CD4-positive, alpha-beta T cell treated with Interleukin-4 for 1 hour (primary cell): ENCODE measurements at regions not wholly inside any gene's neighbourhood (a gene's known extent, or its start where the extent isn't known, plus 50 kb on each side); places are given as distances from the start of the nearest gene placed in this dataset.
"Not testable (repeated sequence)": the region's sequence is repeated elsewhere in the genome, so short reads cannot be mapped to it uniquely, and the experiment has no call there.

Experiments
- DNase-seq, 2 donors: peaks; one replicate each; pipeline ENCODE4 v3.0.0-alpha.2; 2020 to 2022

DNA sequence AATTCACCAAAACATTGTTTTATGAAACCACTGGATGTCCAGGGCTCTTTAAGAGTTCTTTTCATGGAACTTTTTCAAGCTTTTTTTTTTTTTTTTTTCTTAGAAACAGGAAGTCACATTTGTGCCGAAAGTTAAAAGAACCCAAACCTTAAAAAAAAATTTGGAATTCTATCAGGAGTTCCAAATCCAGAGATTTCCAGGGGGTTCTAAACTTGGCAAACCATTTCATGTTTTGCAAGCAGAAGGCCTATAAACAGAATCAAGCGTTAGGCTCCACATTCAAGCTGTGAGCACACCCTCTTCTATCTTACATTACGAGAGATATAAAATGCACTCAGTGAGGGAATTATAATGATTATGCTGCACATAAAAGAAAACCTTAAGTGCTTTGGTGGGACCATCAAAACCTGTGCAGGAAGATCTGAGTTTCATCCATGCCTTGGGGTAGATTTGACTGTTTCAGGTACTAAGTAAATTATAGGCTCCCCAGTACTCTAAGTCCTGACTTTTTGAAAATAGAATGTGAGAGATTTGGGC lies 154.8 kb upstream of the FAR2 start:
- DNase-seq, result no peak

DNA sequence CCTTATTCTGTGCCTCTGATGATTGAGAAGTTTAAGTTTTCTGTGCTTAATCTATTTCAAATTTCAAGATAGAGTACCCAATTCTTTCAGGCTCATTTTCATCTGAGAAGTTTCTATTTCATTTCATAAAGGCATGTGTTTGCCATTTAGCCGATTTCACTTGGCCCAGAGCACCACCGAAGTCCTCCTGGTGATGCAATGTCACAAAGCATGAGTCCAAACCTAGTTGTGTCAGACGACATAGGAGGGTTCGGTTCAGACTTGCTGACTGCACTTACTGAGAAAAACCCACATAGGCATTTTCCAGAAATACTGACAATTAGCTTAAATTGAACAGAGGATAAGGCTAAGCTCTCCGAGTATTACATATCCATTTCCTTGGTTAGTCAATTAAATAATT lies 152.4 kb upstream of the FAR2 start:
- no peak for DNase-seq

DNA sequence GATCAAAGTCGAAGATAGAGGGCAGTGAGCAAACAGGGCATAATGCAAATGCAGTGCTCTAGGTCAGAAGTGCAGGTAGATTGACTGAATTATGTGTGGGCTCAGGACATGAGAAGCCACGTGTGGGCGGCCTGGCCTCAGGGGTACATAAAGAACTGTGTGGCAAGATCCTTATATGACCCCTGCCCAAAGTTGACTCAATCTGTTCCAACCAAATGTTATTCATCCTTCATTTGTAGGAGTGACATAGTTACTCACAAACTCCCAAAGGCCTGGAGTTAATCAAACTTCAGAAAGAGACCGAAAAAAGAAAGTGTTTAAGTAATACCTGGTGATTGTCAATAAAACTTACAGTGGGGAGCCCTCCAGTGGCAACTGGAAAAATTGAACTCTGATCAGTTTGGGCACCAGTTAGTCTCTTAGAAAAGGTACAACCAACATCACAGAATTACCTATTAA lies 150.4 kb upstream of the FAR2 start:
- no peak for DNase-seq

DNA sequence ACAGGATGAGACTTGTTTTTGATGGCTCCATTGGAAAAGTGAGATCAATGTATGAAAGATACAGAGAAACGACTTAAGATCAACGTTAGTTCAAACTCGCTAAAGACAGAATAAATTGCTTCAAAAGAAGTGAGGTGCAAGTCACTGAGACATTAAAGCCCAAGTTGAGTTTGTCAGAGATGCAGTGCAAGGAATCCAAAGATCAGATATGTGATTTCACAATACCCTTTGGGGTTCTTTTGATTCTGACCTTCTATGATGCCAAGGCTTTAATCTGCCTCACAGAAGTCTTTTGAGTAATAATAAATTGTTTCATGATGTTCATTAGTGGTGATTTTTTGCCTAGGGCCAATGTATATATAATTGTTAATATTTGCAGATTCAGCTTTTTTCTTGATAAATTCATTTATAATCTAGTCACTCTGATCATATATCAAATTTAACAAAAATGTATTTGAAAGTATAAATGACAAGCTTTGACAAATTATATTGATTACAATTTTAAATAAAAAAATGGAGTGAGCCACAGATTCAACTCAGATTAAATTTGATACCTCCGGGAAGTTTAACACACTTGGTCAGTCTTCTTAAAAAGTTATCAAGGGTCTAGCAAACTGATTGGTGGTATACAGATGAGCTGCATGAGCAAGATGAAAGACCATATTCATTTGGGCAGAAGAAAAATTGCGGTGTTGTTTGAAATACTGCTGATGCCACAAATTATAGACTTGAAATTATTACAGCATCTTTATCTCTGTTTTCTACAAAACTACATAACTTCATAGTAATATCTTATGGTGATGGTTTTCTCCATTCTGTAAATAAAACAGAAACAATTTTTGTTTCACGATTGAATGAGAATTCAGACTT lies 144.8 kb upstream of the FAR2 start:
- DNase-seq, result no peak

DNA sequence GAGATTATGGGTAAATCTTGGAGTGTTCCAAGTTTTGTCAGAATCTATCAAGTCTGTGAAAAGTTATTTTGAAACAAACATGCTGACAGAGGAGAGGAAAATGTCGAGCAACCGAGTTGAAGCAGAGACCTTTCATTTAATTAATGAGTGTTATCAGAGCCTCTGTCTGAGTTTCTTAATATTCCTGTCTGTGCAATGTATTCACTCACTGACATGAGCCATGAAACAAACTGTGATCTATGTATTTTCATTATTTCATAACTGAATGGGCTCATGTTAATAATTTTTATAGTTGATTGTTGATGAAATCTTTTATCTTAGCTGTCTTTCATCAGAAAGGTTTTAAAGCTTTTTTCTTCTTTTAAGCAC lies 144.2 kb upstream of the FAR2 start:
- no peak for DNase-seq

DNA sequence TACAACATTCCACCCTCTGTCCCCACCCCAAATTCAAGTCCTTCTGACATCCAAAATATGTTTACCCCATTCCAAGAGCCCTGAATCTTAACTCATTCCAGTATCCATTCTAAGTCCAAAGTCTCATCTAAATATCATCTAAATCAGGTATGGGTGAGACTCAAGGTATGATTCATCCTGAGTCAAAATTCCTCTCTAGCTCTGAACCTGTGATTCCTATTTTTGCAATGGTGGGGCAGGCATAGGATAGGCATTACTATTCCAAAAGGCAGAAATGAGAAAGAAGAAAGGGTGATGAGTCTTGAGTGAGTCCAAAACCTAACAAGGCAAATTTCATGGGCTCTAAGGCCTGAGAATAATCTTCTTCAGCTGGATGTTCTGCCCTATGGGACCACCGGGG lies 140.3 kb upstream of the FAR2 start:
- no peak for DNase-seq

DNA sequence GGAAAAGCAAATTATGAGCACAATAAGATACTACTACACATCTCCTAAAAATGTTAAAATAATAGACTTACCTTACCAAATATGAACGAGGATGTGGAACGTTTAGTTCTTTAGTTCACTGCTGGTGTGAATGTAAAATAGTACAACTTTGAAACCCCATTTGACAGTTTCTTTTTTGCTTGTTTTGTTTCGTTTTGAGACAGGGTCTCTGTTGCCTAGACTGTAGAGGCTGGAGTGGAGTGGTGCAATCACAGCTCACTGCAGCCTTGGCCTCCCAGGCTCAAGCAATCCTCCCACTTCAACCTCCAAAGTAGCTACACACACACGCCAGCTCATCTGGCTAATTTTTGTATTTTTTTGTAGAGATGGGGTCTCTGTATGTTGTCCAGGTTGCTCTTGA lies 136.4 kb upstream of the FAR2 start:
- no peak for DNase-seq

DNA sequence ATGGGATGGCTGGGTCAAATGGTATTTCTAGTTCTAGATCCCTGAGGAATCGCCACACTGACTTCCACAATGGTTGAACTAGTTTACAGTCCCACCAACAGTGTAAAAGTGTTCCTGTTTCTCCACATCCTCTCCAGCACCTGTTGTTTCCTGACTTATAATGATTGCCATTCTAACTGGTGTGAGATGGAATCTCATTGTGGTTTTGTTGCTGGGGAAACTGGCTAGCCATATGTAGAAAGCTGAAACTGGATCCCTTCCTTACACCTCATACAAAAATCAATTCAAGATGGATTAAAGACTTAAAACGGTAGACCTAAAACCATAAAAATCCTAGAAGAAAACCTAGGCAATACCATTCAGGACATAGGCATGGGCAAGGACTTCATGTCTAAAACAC lies 131.5 kb upstream of the FAR2 start:
- not testable (repeated sequence) for DNase-seq

DNA sequence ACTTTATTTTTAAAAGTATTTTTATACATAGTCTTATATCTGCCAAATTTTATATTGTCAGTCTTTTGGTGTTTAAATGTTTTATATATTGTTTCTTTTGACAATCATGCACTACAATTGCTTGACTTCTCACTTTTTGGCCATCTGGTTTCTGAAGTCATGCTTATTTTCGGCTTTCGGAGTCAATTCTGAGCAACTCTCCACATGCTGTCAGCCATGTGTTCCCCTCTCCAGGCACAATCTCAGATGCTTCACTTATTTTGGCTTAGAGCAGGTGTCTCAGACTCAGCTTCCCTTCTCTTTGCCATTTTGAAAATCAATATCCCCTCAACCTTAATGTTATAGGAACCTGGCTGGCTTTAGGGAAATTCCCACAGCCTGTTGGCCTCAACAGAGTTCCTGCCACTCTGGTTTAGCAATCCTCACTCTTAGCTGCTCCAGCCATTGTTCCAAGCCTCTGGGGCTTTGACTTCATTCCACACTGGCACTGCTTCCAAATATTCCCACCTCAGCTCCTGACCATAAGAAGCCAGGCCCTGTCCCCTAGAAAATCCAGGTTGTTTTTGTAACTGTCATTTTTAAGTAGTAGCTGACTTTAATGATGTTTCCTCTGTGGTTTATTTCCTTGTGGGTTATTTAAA lies 125.5 kb upstream of the FAR2 start:
- no peak for DNase-seq

DNA sequence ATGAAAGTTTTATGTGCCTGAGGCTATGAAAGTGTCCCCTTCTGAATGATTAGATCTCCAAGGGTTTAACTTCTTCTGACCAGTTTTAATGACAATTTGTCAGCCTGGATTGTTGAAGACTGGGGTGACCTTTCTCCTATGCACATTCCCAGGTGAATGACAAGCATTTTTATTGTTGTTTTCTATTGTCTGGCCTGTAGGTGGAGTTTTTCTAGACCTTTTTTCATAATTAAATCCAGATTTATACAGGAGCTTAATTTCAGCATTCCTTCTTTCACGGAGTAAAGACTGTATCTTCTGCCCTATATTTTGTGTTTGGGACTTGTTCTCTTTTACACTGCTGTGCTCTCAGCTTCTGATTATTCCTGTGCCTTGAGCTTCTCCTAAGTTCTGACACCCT lies 125.0 kb upstream of the FAR2 start:
- DNase-seq, result no peak

DNA sequence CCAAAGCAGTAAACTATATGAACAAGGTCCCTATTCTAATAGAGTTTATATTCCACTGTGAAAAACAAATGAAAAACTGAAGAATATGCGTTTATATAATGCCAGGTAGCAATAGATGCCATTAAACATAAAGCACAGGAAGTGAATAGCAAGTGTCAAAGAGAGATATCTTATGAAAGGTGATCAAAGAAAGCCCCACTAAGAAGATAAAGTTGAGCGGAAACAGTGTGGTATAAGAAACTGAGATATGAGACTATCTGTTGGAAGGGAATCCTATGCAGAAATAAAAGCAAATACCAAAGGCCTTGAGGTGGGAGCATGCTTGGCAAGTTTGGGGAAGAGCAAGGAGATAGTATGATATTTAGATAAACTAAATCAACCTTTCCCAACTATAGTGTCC lies 123.1 kb upstream of the FAR2 start:
- no peak for DNase-seq

DNA sequence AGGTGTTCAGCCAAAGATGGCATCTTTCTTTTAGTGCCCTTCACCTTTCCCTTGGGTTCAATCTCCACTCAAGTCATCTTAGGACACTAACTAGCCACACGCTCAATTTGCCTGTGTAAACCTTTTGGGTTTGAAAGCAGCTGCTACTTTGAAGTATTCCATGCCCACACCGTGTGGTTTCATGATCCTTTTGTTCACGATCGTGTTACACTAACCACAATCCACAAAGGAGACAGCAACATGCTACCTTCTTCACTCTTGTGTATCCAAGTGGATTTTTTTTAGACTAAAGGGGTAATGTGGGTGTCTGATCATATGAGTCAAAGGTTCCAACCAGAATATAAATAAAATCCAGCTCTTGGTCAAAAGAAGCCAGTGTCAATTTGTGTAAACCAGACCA lies 122.7 kb upstream of the FAR2 start:
- DNase-seq, result no peak

DNA sequence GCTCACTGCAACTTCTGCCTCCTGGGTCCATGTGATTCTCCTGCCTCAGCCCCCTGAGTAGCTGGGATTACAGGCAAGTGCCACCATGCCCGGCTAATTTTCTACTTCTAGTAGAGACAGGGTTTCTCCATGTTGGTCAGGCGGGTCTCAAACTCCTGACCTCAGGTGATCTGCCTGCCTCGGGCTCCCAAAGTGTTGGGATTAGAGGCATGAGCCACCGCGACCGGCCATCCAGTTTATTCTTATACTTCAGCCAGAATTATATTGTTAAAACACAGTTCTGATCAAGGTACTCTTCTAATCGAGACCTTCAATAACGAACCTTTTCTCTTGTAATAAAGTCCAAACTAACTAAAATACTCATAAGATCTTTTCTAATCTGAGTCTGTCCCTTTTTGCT lies 119.6 kb upstream of the FAR2 start:
- DNase-seq, result not testable (repeated sequence)

DNA sequence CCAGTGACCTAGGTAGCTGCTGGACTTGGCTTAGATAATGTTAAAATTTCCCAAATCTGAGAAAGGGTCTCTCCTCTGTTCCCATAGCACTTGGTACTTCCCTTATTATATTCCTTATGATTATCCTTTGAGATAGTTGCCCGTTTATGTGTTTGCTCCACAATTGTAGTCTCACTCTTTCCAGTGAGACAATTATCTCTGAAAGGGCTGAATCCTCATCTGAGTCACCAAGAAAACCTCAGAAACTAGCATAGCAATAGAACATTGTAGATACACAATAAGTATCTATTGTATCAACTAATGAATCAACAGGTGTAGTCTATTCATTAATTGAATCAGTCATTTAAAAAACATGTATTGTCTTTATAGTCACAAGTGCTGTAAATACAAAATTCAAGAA lies 119.1 kb upstream of the FAR2 start:
- no peak for DNase-seq

DNA sequence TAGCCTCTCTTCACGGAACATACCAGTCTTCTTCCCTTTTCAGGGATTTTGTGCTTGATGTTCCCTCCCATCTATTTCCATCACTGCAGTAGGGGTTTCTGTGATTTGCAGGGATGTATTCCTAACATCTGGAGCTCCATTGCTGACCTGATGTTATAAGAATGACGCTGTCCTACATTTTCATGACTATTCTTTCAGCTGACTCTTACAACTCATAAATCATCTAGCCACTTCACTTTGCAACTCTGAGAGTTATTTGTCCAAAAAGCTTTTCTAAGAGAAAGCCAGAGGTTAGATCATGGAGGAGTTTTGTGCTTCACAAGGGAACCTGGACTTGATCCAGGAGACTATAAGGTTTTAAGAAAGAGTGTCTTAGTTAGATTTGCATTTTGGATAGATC lies 116.6 kb upstream of the FAR2 start:
- no peak for DNase-seq

DNA sequence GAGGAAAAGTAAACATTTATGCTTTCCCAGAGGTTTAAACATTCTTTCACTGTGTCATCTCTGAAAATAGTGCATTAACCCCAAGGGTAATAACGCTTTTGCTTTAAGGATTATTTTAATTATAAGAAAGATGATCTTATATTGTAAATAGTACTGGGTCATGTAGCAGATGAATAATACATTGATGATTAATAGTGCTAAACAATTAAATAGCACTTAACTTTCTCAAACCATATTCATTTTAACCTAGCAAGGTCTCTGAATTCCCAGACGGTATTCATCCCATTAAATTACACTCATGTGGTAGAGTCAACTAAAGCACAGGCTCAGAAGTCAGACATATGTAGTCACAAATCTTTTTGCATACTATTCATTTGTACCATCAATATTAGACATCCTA lies 115.6 kb upstream of the FAR2 start:
- no peak for DNase-seq

DNA sequence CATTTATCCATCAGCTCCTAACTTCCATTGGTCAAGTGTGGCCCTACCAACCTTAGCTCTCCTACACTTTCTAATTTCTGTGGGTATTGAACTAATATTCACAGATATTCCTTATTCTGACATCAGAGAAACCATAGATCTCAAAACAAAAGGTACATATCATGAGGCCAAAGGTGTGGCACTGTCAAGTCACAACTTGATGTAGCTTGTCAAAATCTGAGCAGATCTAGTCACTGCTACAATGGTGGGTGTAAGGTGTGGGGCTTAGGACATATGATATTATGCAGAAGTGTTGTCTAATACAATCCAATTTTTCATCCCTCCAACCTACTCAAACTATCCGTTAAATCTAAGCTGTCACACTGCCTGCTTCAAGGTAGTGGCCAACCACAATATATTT lies 114.0 kb upstream of the FAR2 start:
- no peak for DNase-seq

DNA sequence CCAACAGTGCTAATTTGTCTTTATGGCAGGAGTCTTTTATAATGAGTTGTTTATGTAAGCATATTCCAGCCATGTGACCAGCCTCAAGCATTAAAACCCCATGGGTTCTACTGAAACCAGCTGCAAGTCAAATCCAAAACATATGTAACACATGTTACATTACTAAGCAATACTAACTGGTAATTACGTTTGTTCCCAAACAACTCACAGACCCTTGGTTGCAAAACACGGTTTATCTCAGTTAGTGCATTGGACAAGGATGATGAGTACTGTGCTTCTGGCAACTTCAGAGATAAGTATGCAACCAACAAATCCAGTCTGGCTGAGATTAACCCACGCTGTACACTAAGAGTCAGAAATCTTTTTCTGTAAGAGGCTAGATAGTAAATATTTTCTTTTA lies 110.1 kb upstream of the FAR2 start:
- DNase-seq, result no peak

DNA sequence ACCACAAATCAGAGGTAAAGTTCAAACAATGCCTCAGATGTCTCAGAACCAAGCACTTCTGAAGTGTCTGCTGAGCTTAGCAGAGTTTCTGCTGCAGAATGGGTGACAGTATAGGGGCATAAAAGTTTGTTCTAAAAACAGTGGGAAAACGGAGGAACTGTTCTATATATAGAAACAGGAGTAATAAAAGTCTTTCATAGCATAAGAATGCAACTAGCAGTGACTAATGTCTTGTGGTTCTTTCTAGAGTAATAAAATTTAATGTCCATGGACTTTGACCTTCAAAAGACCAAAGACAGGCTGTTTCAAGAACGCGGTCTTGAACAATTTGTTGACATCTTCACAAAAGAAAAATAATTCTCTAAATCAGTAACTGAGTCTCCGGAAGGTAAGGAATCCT lies 107.5 kb upstream of the FAR2 start:
- no peak for DNase-seq

DNA sequence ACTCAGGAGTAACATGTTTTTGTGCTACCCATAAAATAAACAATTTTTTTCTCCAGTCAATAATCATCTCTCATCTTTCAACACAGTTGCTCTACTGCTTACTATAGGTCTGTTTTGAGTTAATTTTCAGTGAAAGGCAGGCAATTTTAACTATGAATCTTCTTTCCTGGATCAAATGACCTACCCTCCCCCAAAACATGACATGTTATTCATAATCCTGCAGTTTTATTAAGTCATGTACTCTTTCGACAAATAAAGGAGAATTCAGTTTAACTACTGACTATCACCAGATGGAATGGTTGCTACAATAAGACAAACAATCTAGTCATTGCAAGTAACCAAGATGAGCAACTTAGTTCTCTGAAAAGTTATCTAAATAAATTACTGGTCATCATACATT lies 106.0 kb upstream of the FAR2 start:
- DNase-seq, result no peak

DNA sequence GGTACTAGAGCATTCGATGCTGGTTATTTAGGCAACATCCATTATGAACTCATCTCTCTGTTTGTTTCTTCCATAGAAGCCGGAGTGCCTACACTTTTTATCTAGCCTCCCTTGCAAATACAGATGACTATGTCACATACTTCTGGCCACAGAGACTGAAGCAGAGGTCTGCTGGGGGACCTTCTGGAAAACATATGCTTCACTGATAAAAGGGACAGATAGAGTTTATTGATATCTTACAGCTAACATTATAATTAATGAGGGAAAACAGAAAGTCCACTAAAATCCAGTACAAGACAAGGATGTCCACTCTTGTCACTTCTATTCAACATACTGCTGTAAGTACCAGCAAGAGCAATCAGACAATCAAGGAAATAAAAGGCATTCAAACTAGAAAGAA lies 104.3 kb upstream of the FAR2 start:
- DNase-seq, result no peak

DNA sequence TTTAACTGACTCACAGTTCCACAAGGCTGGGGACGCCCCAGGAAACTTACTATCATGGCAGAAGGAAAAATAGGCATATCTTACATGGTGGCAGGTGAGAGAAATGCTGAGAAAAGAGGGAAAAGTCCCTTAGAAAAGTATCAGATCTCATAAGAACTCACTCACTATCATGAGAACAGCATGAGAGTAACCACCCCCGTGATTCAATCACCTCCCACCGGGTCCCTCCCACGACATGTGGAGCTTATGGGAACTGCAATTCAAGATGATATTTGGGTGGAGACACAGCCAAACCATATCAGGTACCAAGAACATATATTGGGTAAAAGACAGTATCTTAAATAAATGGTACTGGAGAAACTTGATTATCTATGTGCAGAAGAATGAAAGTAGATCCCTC lies 100.3 kb upstream of the FAR2 start:
- DNase-seq, result no peak

DNA sequence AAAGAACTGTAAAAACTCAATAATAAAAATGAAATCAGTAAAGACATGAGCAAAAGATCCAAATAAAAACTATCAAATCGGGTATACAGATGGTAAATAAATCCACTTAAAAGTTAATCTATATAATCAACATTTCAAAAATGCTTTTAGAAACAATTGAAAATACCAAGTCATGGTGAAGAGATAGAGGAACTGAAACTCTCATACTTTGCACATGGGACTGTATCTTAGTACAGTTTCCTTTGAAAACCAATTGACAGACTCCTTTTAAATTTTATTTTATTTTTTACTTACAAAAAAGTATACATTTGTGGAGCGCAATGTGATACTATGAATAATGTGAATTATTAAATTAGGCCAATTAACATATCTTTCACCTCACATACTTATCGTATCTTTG lies 98.6 kb upstream of the FAR2 start:
- DNase-seq, result no peak

DNA sequence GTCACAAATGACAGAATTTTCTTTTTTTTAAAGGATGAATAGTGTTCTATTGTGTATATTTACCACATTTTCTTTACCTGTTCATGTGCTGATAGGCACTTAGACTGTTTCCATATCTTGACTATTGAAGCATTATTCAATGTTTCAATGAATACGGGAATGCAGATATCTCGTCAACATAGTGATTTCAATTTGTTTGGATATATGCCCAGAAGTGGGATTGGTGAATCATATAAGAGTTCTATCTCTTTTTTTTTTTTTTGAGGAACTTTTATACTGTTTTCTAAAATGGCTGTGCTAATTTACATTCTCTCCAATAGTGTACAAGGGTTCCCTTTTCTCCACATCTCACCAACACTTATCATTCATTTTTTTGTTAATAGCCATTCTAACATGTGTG lies 97.9 kb upstream of the FAR2 start:
- DNase-seq, result no peak

DNA sequence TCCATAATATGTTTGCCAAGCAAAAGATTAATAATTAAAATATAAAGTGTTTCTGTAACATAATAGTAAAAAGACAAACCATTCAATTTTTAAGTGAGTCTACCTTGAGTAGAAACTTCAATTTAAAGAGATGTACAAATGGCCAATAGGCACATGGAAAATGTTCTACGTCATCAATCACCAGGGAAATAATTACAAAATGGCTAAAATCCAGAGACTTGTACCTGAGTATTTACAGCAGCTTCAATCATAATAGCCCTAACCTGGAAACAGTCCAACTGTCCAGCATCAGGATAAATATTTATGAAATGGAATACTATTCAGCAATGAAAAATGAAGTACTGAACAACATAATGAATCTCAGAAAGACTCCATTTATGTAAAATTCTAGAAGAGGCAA lies 95.5 kb upstream of the FAR2 start:
- no peak for DNase-seq
